ENCODE measurements at regions not wholly inside any gene's neighbourhood (a gene's known extent, or its start where the extent isn't known, plus 50 kb on each side); places are given as distances from the start of the nearest gene placed in this dataset.

- no peak for DNase-seq
Measured at GRCh38 chr5:88613051-88613450, 269.9 kb downstream of the MEF2C start.

DNA sequence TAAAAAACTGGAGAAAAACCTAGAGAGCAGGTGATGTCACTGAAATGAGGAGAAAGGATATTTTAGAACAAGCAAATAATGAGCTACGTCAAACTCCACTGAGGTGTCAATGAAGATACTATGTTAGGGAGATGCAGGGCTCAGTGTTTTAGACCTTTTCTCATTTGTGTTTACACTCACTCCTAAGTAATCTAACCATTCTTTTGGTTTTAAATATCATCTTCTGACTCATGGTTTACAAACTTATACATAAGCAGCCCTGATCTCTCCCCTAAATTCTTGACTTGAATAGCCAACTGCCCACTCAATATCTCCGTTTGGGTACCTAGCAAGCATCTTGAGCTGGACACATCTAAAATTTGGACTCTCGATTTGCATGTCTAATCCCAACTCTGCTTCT, 272.4 kb downstream of the MEF2C start:
- DNase-seq, result no peak

GRCh38 chr5:88607492-88607891, 275.5 kb downstream of the MEF2C start:
- no peak for DNase-seq

DNA sequence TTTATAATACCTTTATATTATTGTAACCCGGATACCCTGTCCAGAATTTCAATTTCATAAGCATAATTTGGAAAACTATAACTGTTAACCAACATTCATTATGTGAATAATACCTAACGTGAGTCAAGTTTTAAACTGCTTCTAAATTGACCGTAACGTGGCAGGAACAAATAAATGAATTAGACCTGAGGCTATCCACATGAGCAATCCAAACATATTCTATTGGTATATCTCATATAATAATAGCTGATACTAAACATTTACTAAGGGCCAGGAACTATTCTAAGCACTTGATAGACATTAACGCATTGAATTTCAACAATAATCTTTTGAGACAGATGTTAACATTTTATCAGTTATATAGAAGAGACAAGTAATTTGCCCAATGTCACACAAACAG, 276.4 kb downstream of the MEF2C start:
- no peak for DNase-seq

- no peak for DNase-seq
Measured at GRCh38 chr5:88606173-88606572, 276.8 kb downstream of the MEF2C start.

GRCh38 chr5:88602584-88602983, 280.4 kb downstream of the MEF2C start:
- peak; percentile 12 for DNase-seq

DNA sequence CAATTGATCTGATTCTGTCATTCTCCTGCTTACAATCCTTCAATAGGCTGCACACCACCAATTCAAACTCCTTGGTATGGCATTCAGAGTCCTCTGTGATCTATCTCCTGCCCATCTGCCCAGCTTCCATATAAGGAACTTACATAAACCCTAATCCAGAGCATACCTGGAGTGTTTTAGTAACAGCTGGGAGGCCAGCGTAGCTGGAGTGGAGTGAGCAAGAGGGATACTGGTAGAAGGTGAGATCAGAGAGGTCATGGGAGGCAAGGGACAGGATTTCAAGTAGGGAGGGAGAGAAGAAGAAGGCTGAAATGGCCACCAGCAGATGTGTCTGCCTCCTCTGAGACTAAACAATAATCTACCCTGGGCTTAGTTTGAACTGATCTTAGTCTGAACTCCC, 288.5 kb downstream of the MEF2C start:
- no peak for DNase-seq

DNA sequence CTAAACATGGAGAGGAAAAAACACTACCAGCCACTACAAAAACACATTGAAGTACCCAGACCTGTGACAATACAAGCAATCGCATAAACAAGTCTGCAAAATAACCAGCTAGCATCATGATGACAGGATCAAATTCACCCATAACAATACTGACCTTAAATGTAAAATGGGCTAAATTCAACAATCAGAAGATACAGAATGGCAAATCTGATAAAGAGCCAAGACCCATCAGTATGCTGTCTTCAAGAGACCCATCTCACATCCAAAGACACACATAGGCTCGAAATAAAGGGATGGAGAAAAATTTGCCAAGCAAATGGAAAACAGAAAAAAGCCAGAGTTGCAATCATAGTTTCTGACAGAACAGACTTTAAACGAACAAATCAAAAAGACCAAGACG, 294.4 kb downstream of the MEF2C start:
- no peak for DNase-seq

- DNase-seq, result no peak
Measured at GRCh38 chr5:88583471-88583870, 299.5 kb downstream of the MEF2C start.

GRCh38 chr5:88558366-88558765, 289.7 kb upstream of the TMEM161B start:
- DNase-seq, result no peak

DNA sequence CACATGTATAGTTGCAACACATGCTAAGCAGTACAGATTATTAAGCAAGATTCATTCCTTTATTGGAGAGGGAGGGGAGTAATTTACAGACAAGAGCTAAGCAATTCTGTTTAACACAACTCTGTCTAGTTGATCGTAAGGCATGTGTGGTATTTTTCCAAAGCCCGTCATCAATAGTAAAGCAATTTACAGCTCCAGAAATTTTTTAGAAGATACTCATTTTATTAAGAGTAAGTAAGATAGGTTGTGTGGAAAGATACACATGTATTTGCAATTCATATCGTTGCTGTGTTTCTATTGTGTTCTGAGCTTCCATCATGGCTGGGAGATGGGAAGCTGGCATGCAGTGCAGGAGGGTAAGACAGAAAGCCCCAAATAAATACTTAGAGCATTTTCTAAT, 289.2 kb upstream of the TMEM161B start:
- no peak for DNase-seq

- no peak for DNase-seq
Measured at GRCh38 chr5:88557131-88557530, 288.5 kb upstream of the TMEM161B start.

DNA sequence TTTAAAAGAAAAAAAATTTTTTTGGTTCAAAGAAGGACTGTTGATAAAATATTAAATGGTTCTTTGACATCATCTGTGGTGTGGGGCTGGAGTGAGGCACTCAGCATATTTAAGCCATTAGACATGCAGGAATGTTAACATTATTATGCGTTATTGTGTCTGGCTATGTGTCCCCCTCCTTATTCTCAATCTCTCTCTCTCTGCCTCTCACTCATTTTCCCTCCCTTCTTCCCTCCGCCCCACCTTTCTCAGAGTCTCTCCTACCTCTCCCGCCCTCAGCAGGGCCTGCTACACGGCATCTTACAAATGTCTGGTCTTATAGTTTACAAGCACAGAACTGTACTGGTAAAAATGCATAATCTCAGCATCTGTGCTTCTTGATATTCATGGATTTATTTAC, 287.8 kb upstream of the TMEM161B start:
- DNase-seq, result no peak

- DNase-seq, result no peak
Measured at GRCh38 chr5:88555674-88556073, 287.0 kb upstream of the TMEM161B start.

- DNase-seq, result no peak
Measured at GRCh38 chr5:88553986-88554385, 285.3 kb upstream of the TMEM161B start.

- DNase-seq, result no peak
Measured at GRCh38 chr5:88553136-88553875, 284.7 kb upstream of the TMEM161B start.

DNA sequence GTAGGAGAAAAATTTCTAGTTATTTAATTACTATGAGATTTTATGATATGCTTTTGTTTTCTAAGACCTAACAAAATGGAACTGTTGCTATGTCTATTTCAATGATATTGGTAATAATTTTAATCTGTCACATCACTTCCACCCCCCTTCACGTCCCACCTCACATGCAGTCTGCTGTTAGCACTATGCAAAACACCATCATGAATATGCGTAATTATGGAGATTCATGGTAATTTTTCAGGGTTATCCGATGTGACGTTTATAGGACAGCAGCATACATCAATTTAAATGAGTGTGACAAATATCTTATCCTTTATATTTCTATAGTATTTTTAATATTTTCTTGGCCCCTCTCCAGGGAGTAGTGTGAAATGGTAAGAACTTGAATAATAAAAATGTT, 283.8 kb upstream of the TMEM161B start:
- DNase-seq, result no peak

- DNase-seq, result no peak
Measured at GRCh38 chr5:88551724-88552345, 283.2 kb upstream of the TMEM161B start.

DNA sequence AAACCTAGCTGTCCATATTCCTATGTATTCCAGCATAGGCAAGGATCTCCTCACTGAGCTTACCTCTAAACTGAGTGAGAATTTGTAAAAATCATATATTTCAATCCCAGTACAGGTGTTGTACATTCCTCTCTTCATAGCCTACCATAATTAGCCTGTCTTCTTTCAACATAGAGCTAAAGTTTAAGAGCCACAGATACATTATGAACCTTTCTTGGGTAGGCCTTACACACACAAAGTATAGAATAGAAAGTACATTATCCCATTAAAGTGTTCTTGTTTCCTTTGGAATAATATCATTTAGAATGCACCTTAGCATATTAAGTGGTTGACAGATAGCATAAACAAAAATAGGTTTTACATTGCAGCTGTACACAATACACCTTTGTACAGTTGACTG, 282.1 kb upstream of the TMEM161B start:
- no peak for DNase-seq

DNA sequence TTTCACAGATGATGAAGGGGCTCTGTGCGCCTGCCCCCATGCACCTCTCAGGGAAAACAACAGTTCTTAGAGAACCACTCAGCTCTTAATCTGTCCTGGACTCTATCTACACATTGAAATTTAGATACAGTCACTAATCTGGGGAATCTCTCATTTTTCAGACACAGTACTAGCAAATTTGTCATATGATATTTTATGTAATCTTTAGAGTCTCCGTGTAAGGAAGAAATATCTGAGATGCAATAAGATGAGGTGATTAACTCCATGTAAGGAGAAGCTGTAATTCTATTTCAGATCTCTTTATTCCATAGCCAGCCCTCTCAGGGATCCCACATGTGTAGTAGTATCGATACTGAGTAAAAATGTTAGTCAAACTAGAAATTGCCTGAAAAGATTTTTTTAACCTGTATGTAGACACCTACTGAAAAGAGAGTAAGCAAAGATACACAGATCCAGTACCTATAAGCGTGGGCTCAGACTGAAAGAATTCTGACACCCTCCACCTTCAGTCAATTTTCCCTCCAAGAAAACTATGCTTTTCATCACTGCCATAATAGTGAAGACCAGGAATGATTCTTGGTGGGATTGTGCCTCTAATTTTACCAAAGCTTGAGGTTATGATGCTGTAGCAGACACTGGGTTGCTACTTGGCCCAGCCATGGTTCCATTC, 279.6 kb upstream of the TMEM161B start:
- DNase-seq, result no peak

DNA sequence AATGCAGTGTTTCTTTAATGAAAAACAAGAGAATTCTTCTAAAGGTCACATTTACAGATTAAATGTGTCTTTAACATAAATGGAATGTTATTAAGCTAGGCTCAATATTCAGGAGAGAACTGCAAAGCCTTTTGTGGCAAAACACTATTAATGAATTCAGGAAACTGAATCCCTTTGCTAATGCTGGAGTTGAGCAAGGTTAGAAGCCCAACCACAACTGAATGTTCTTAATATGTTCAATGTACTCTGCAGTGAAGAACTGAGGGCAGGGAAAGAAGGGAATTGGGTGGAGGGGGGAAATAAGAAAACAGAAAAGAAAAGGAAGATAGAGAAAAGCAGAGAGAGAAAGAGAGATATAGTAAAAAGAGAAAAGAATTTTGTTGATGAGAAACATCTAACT, 276.7 kb upstream of the TMEM161B start:
- DNase-seq, result no peak

GRCh38 chr5:88544671-88545070, 276.0 kb upstream of the TMEM161B start:
- no peak for DNase-seq

GRCh38 chr5:88544136-88544645, 275.5 kb upstream of the TMEM161B start:
- no peak for DNase-seq

DNA sequence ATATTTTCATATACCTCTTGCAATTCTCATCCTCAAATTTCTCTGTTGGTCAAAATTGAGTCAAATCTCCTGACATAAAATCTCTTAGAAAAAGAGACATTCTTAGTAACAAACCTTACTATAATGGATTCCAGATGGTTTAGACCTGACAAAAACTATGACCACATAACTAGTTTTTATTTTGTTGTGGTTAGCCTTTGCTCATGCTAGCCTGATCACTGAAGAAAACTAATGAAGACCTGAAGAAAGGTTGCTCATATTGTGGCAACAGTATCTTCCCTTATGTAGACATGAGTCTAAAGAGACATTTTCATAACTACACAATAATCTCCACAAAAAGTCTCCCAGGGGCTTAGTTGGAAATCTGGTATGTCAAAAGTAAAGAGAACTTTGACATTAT, 274.1 kb upstream of the TMEM161B start:
- DNase-seq, result no peak

Measured in CD4-positive, alpha-beta T cell treated with Interleukin-6 for 4 hours (primary cell).